HG03175 (cell line): ENCODE measurements at regions not wholly inside any gene's neighbourhood (a gene's known extent, or its start where the extent isn't known, plus 50 kb on each side); places are given as distances from the start of the nearest gene placed in this dataset.

Source experiments
- ATAC-seq: cut with Tn5 transposase; IDR thresholded peaks from one replicate; pipeline ENCODE4 v1.9.1; 2021; ENCODE audit warnings: mild to moderate bottlenecking, moderate library complexity; ENCODE audit not compliant: unreplicated experiment

GRCh38 chr13:33462109-33462508 is 176.6 kb upstream of the STARD13 start:
- ATAC-seq: no peak

- ATAC-seq: no peak
Measured at GRCh38 chr13:33464345-33464744, 178.8 kb upstream of the STARD13 start.

- ATAC-seq: no peak
Measured at GRCh38 chr13:33466262-33466661, 180.7 kb upstream of the STARD13 start.

GRCh38 chr13:33467556-33467955 is 182.0 kb upstream of the STARD13 start:
- no peak for ATAC-seq

- ATAC-seq: no peak
Measured at GRCh38 chr13:33471204-33471603, 185.6 kb upstream of the STARD13 start.

GRCh38 chr13:33472446-33472845 is 186.9 kb upstream of the STARD13 start:
- ATAC-seq: no peak

- no peak for ATAC-seq
Measured at GRCh38 chr13:33479105-33479504, 193.6 kb upstream of the STARD13 start.

GRCh38 chr13:33480561-33480960 is 195.0 kb upstream of the STARD13 start:
- ATAC-seq: no peak

GRCh38 chr13:33483471-33483870 is 197.9 kb upstream of the STARD13 start:
- ATAC-seq: no peak

- ATAC-seq: no peak
Measured at GRCh38 chr13:33485247-33485646, 199.7 kb upstream of the STARD13 start.

- no peak for ATAC-seq
Measured at GRCh38 chr13:33487575-33488243, 202.2 kb upstream of the STARD13 start.

GRCh38 chr13:33489563-33489962 is 204.0 kb upstream of the STARD13 start:
- no peak for ATAC-seq

- no peak for ATAC-seq
Measured at GRCh38 chr13:33490461-33491327, 205.1 kb upstream of the STARD13 start.

GRCh38 chr13:33493672-33494365 is 208.3 kb upstream of the STARD13 start:
- no peak for ATAC-seq

GRCh38 chr13:33494596-33495204 is 209.1 kb upstream of the STARD13 start:
- ATAC-seq: no peak

- ATAC-seq: no peak
Measured at GRCh38 chr13:33496336-33496735, 210.8 kb upstream of the STARD13 start.

- ATAC-seq: no peak
Measured at GRCh38 chr13:33497146-33497845, 211.7 kb upstream of the STARD13 start.

- no peak for ATAC-seq
Measured at GRCh38 chr13:33508060-33508459, 222.5 kb upstream of the STARD13 start.

GRCh38 chr13:33509642-33510229 is 224.2 kb upstream of the STARD13 start:
- ATAC-seq: no peak

GRCh38 chr13:33510350-33510970 is 224.9 kb upstream of the STARD13 start:
- ATAC-seq: no peak
